ENCODE measurements at regions not wholly inside any gene's neighbourhood (a gene's known extent, or its start where the extent isn't known, plus 50 kb on each side); places are given as distances from the start of the nearest gene placed in this dataset.

DNA sequence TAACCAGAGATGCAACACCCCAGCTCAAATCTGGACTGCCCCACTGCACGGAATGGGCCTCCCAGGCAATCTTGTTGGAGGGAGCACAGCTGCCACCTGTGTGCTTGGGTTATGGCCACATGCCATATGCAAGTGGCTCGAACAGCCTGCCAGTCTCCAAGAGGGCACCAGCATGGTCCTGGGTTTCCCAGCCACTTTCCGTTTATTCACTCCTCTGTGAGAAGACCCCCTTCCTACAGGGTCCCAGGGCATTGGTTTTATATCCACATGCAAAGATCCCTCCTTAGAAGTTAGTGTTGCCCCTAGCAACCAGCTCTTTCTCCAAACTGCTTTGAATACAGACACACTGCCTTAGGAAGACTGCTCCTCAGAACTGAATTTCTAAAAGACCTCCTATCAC, 487.8 kb downstream of the BUD13 start:
- TF ChIP-seq, protein P1, sequence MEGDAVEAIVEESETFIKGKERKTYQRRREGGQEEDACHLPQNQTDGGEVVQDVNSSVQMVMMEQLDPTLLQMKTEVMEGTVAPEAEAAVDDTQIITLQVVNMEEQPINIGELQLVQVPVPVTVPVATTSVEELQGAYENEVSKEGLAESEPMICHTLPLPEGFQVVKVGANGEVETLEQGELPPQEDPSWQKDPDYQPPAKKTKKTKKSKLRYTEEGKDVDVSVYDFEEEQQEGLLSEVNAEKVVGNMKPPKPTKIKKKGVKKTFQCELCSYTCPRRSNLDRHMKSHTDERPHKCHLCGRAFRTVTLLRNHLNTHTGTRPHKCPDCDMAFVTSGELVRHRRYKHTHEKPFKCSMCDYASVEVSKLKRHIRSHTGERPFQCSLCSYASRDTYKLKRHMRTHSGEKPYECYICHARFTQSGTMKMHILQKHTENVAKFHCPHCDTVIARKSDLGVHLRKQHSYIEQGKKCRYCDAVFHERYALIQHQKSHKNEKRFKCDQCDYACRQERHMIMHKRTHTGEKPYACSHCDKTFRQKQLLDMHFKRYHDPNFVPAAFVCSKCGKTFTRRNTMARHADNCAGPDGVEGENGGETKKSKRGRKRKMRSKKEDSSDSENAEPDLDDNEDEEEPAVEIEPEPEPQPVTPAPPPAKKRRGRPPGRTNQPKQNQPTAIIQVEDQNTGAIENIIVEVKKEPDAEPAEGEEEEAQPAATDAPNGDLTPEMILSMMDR (IDR thresholded peaks at IDR 0.05; ENCODE audit: poor library complexity, severe bottlenecking), result no peak
- TF ChIP-seq EZH2 (IDR thresholded peaks at IDR 0.05; ENCODE audit: borderline replicate concordance, insufficient read depth, low read length, poor library complexity, severe bottlenecking), result no peak
- no peak for TF ChIP-seq POLR2AphosphoS5 (IDR thresholded peaks at IDR 0.05)
- no peak for TF ChIP-seq RAD21 (conservative IDR thresholded peaks at IDR 0.05)

Measured in neural cell (in vitro differentiated cells).